CD14-positive monocyte (primary cell): ENCODE measurements at regions not wholly inside any gene's neighbourhood (a gene's known extent, or its start where the extent isn't known, plus 50 kb on each side); places are given as distances from the start of the nearest gene placed in this dataset.
A peak's percentile ranks its signal among the peaks of the same experiment; 100 is the strongest.

ENCODE experiments used
- DNase-seq, 3 donors: peaks; one replicate each; pipeline ENCODE4 v3.0.0-alpha.2; 2011 to 2022
- H2AFZ ChIP-seq: 2 replicates; pipeline ENCODE4 v1.6.0; 2012; ENCODE audit warnings: mild to moderate bottlenecking, low read depth, low read length, inconsistent platforms; ENCODE audit not compliant: insufficient read depth, poor library complexity, severe bottlenecking
- H3K27ac ChIP-seq, 2 donors: 1 replicate in 1 of 2; 2 replicates in 1 of 2; pipeline ENCODE4 v1.5.1; 2012 to 2013; ENCODE audit warnings: low read length in 2 of 2, control low read depth in 1 of 2, inconsistent platforms in 1 of 2, low read depth in 1 of 2, mild to moderate bottlenecking in 1 of 2
- H3K27me3 ChIP-seq, 2 donors: one replicate each; pipeline versions ENCODE4 v1.6.0 to v1.6.1; 2011 to 2013; ENCODE audit warnings: low read length in 2 of 2; ENCODE audit not compliant: control insufficient read depth in 2 of 2, insufficient read depth in 2 of 2
- H3K36me3 ChIP-seq, 2 donors: replicated peaks in 1 of 2; 1 replicate in 1 of 2; 2 replicates in 1 of 2; pipeline versions ENCODE4 v1.5.1 to v1.6.1; 2012 to 2013; ENCODE audit warnings: low read length in 2 of 2, control low read depth in 1 of 2, inconsistent platforms in 1 of 2, mild to moderate bottlenecking in 1 of 2; ENCODE audit not compliant: insufficient read depth in 2 of 2, control insufficient read depth in 1 of 2
- H3K4me1 ChIP-seq, 2 donors: 1 replicate in 1 of 2; 2 replicates in 1 of 2; pipeline versions ENCODE4 v1.5.1 to v1.6.1; 2012 to 2013; ENCODE audit warnings: low read length in 2 of 2, control low read depth in 1 of 2, inconsistent platforms in 1 of 2, mild to moderate bottlenecking in 1 of 2, moderate library complexity in 1 of 2; ENCODE audit not compliant: insufficient read depth in 2 of 2, control insufficient read depth in 1 of 2
- H3K4me2 ChIP-seq: replicated peaks from 2 replicates; pipeline ENCODE3; 2012; ENCODE audit warnings: low read length, moderate library complexity, mild to moderate bottlenecking; ENCODE audit not compliant: poor library complexity, severe bottlenecking; ENCODE audit errors: extremely low read depth
- H3K4me3 ChIP-seq, 3 experiments: fragments of 200-600 bp in 1 of 3; sonication (generic) in 1 of 3; replicated peaks in 1 of 3; 1 replicate in 2 of 3; 2 replicates in 1 of 3; pipeline ENCODE4 v1.5.1; 2011 to 2013; ENCODE audit warnings: low read length in 3 of 3, mild to moderate bottlenecking in 3 of 3, control low read depth in 2 of 3, low read depth in 2 of 3, inconsistent platforms in 1 of 3, moderate library complexity in 1 of 3
- H3K79me2 ChIP-seq: 2 replicates; pipeline ENCODE4 v1.6.0; 2012; ENCODE audit warnings: mild to moderate bottlenecking, control low read depth, inconsistent platforms, low read length, moderate library complexity; ENCODE audit not compliant: insufficient read depth
- H3K9ac ChIP-seq: 2 replicates; pipeline ENCODE4 v1.6.0; 2017; ENCODE audit warnings: low read length, mild to moderate bottlenecking; ENCODE audit not compliant: insufficient read depth, poor library complexity, severe bottlenecking
- H3K9me3 ChIP-seq, 2 donors: replicated peaks in 1 of 2; 1 replicate in 1 of 2; 2 replicates in 1 of 2; pipeline versions ENCODE4 v1.5.1 to v1.6.1; 2012 to 2013; ENCODE audit warnings: low read length in 2 of 2, control low read depth in 1 of 2; ENCODE audit not compliant: control insufficient read depth in 1 of 2, insufficient read depth in 1 of 2
- H4K20me1 ChIP-seq: 2 replicates; pipeline ENCODE4 v1.6.0; 2012; ENCODE audit warnings: mild to moderate bottlenecking, low read length, control low read depth, moderate library complexity; ENCODE audit not compliant: insufficient read depth
- H3K27ac Mint-ChIP-seq, 7 donors: one replicate each; pipeline ENCODE4 v1.8.0; 2020; ENCODE audit warnings: mild to moderate bottlenecking in 7 of 7, mixed read lengths in 7 of 7, moderate library complexity in 6 of 7, inconsistent platforms in 2 of 7
- H3K27me3 Mint-ChIP-seq, 3 donors: one replicate each; pipeline ENCODE4 v1.8.0; 2021 to 2022; ENCODE audit warnings: low read depth in 3 of 3, mild to moderate bottlenecking in 3 of 3, mixed read lengths in 3 of 3, moderate library complexity in 3 of 3, inconsistent platforms in 1 of 3
- H3K36me3 Mint-ChIP-seq, 2 donors: one replicate each; pipeline ENCODE4 v1.8.0; 2020; ENCODE audit warnings: mixed read lengths in 2 of 2, inconsistent platforms in 1 of 2, mild to moderate bottlenecking in 1 of 2
- H3K4me1 Mint-ChIP-seq: one replicate; pipeline ENCODE4 v1.8.0; 2020; ENCODE audit warnings: mild to moderate bottlenecking, mixed read lengths
- H3K4me3 Mint-ChIP-seq, 2 donors: one replicate each; pipeline ENCODE4 v1.8.0; 2020; ENCODE audit warnings: mild to moderate bottlenecking in 2 of 2, mixed read lengths in 2 of 2, moderate library complexity in 1 of 2
- H3K9me3 Mint-ChIP-seq, 7 donors: one replicate each; pipeline ENCODE4 v1.8.0; 2020 to 2022; ENCODE audit warnings: mixed read lengths in 7 of 7, mild to moderate bottlenecking in 6 of 7, moderate library complexity in 6 of 7, inconsistent platforms in 2 of 7
- CTCF ChIP-seq: fragments of 200-600 bp; IDR thresholded peaks from one replicate; pipeline ENCODE4 v1.8.0; 2022; ENCODE audit warnings: antibody characterized with exemption, mild to moderate bottlenecking
- WGBS: methylation state at CpG from one replicate; pipeline ENCODE4 v1.1.5; 2013; ENCODE audit warnings: missing lambda C conversion rate; ENCODE audit not compliant: insufficient coverage; 5-methylcytosine and 5-hydroxymethylcytosine counted together
- intact Hi-C, 2 donors: fragments of 100-400 bp; cut with micrococcal nuclease; formaldehyde crosslinking; loops; one replicate each; pipeline versions ENCODE4 v1.15.0 to v1.15.1; 2023

GRCh38 chr4:77308843-77309242 lies 151.8 kb downstream of the CCNG2 start:
- no peak overlapping the region for H3K4me3 Mint-ChIP-seq
- no peak for TF ChIP-seq CTCF

GRCh38 chr4:77309496-77309895 lies 152.5 kb downstream of the CCNG2 start:
- DNase-seq, result no peak
- intact Hi-C loops, result no loop called here

More at GRCh38 chr4:77308843-77309242, 151.8 kb downstream of the CCNG2 start:
- H3K79me2 ChIP-seq, result no peaks in the 10 kb centered on the region
- no peak overlapping the region for H3K27ac Mint-ChIP-seq
- H3K27me3 Mint-ChIP-seq, result peaks cover 0 to 4% (median 0%) of the 10 kb centered on the region in 3 donors
- intact Hi-C loops, result no loop called here
- H3K36me3 Mint-ChIP-seq, result no peaks in the 10 kb centered on the region
- H3K9me3 ChIP-seq, result no peaks in the 10 kb centered on the region
- H3K9ac ChIP-seq, result no peak overlapping the region
- no peaks in the 10 kb centered on the region for H3K4me1 ChIP-seq
- no peaks in the 10 kb centered on the region for H4K20me1 ChIP-seq
- no peak overlapping the region for H3K4me3 ChIP-seq
- peak in 1 of 3 donors; percentile 7 for DNase-seq
- no peaks in the 10 kb centered on the region for H3K4me1 Mint-ChIP-seq
- H2AFZ ChIP-seq, result no peak overlapping the region
- H3K9me3 Mint-ChIP-seq, result peaks cover 0 to 3% (median 0%) of the 10 kb centered on the region in 7 donors
- WGBS, result no CpG with 5 or more reads among the region's 1 CpG
- no peaks in the 10 kb centered on the region for H3K36me3 ChIP-seq
- H3K4me2 ChIP-seq, result no peak overlapping the region
- H3K27me3 ChIP-seq, result no peaks in the 10 kb centered on the region
- no peak overlapping the region for H3K27ac ChIP-seq

More at GRCh38 chr4:77309496-77309895, 152.5 kb downstream of the CCNG2 start:
- no peaks in the 10 kb centered on the region for H3K27me3 ChIP-seq
- H3K79me2 ChIP-seq, result no peaks in the 10 kb centered on the region
- Mint-ChIP-seq H3K9me3 (peaks cover 0 to 3% (median 0%) of the 10 kb centered on the region in 7 donors), H3K27me3 (peaks cover 0 to 4% (median 0%) of the 10 kb centered on the region in 3 donors), H3K36me3 (no peaks in the 10 kb centered on the region), H3K4me3 (no peak overlapping the region), H3K27ac (no peak overlapping the region), H3K4me1 (no peaks in the 10 kb centered on the region)
- H3K9ac ChIP-seq, result no peak overlapping the region
- H3K36me3 ChIP-seq, result no peaks in the 10 kb centered on the region
- no peak for TF ChIP-seq CTCF
- H4K20me1 ChIP-seq, result no peaks in the 10 kb centered on the region
- H3K27ac ChIP-seq, result no peak overlapping the region
- no peak overlapping the region for H2AFZ ChIP-seq
- H3K4me2 ChIP-seq, result no peak overlapping the region
- H3K4me1 ChIP-seq, result no peaks in the 10 kb centered on the region
- H3K4me3 ChIP-seq, result no peak overlapping the region
- H3K9me3 ChIP-seq, result no peaks in the 10 kb centered on the region
- no CpG with 5 or more reads among the region's 2 CpGs for WGBS
